ENCODE measurements at regions not wholly inside any gene's neighbourhood (a gene's known extent, or its start where the extent isn't known, plus 50 kb on each side); places are given as distances from the start of the nearest gene placed in this dataset.

DNA sequence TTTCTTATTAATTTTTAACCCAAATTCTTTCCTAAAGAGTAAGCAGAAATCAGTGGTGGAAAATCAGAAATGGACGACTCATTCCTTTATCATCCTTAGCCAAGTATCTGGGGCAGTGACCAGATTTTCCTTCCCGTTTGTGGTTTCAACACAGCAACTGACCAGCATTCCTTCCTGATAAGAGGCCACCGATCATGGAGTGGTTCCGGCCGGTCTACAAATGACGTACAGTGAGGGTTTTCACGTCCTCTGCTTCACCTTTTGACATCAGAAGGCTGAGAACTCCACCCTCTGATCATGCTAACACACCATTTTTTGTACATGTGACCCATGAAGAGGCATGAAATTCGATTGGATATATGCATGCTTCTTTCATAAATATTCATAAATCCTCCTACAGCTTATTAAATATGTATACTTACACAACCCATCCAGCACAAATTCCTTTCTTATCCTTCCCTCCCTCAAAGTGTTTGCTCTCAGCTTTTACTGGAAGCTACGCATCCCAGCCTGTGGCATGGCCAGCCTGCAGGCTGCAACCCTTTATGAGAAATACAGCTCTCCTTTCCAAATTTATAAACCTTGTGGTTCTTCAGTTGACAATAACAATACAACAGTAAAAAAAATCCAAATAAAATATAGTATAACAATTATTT, 173.0 kb upstream of the CASK start:
- DNase-seq (ENCODE audit: low spot score in 2 of 2, unreplicated experiment in 2 of 2) = no peak
- Mint-ChIP-seq H3K4me1 (peaks cover 8% of the 10 kb centered on the region), H3K27me3 (ENCODE audit: low read depth) (no peaks in the 10 kb centered on the region)

DNA sequence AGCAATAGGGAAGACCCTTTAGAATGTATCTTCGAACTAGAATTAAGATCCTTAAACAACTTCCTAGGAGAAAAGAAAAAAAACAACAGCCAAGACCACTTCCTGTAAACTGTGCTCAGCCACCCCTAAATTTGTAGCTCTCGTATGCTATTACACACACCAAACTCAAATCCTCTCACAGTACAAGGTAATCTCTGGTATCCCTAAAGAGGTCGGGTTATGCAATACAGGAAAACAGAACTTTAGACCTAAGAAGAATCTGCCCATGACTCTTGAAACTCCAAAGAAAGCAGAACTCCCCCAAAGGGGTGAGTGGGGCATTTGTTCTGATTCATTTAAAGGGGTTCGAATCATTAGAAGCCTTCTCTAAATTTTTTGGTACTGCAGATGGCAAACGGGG, 170.9 kb upstream of the CASK start:
- no peak overlapping the region for H3K4me3 Mint-ChIP-seq
- peaks cover 18% of the 10 kb centered on the region for H3K9me3 Mint-ChIP-seq
- peaks cover 17% of the 10 kb centered on the region for H3K4me1 Mint-ChIP-seq
- H3K36me3 Mint-ChIP-seq = no peaks in the 10 kb centered on the region
- H3K27ac Mint-ChIP-seq = peak overlapping the region; percentile 67
- no peak for DNase-seq (ENCODE audit: low spot score in 2 of 2, unreplicated experiment in 2 of 2)
- TF ChIP-seq, protein P1, sequence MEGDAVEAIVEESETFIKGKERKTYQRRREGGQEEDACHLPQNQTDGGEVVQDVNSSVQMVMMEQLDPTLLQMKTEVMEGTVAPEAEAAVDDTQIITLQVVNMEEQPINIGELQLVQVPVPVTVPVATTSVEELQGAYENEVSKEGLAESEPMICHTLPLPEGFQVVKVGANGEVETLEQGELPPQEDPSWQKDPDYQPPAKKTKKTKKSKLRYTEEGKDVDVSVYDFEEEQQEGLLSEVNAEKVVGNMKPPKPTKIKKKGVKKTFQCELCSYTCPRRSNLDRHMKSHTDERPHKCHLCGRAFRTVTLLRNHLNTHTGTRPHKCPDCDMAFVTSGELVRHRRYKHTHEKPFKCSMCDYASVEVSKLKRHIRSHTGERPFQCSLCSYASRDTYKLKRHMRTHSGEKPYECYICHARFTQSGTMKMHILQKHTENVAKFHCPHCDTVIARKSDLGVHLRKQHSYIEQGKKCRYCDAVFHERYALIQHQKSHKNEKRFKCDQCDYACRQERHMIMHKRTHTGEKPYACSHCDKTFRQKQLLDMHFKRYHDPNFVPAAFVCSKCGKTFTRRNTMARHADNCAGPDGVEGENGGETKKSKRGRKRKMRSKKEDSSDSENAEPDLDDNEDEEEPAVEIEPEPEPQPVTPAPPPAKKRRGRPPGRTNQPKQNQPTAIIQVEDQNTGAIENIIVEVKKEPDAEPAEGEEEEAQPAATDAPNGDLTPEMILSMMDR (IDR thresholded peaks at IDR 0.05; ENCODE audit: unreplicated experiment) = no peak
- H3K27me3 Mint-ChIP-seq (ENCODE audit: low read depth) = no peaks in the 10 kb centered on the region

More for the DNA sequence above, 173.0 kb upstream of the CASK start:
- H3K4me3 Mint-ChIP-seq = no peak overlapping the region
- peaks cover 13% of the 10 kb centered on the region for H3K9me3 Mint-ChIP-seq
- TF ChIP-seq, protein P1 (IDR thresholded peaks at IDR 0.05; ENCODE audit: unreplicated experiment) = no peak
- no peaks in the 10 kb centered on the region for H3K36me3 Mint-ChIP-seq
- H3K27ac Mint-ChIP-seq = no peak overlapping the region

DNA sequence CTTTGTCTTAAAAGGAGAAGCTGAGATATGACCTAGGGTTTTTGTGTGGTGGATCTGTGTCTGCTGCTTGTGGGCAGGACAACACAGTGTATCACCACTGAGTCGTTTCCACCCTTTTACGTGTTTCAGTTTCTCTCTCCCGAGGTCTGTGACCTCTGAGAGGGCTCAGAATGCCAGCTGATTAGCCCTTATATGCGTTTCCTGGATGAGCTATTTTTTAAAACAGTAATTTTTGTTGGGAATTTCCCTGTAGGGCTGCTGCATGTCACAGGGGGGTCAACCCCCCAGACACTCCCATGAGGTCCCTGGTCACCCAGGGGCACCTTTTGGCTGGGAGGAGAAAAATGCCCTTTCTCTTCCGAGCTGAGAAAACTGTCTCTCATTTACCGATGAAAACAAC, 170.4 kb upstream of the CASK start:
- peaks cover 22% of the 10 kb centered on the region for H3K4me1 Mint-ChIP-seq

DNA sequence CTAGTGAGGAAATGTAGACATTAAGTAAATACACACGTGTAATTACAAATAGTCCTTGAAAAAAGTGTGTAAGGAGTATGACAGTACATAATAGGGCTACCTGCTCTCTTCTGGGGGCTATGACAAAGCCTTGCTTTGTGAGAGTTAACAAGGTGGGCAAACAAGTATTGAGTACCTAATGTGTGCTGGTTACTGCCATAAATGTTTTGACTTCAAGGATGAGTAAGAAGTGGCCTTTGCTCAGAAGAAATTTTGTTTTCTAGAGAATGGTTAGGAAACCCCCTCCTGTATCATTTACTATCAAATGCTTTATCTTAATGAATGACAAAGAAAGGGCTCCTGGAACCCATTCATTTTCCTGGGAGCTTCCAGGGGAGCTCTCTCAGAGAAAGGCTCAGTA, 167.0 kb upstream of the CASK start:
- peaks cover 19% of the 10 kb centered on the region for H3K4me1 Mint-ChIP-seq

More for the DNA sequence above, 170.4 kb upstream of the CASK start:
- no peak for DNase-seq (ENCODE audit: low spot score in 2 of 2, unreplicated experiment in 2 of 2)
- H3K4me3 Mint-ChIP-seq = no peak overlapping the region
- TF ChIP-seq, protein P1 (IDR thresholded peaks at IDR 0.05; ENCODE audit: unreplicated experiment) = no peak
- H3K27me3 Mint-ChIP-seq (ENCODE audit: low read depth) = no peaks in the 10 kb centered on the region
- H3K9me3 Mint-ChIP-seq = peaks cover 18% of the 10 kb centered on the region
- peak overlapping the region; percentile 67 for H3K27ac Mint-ChIP-seq
- H3K36me3 Mint-ChIP-seq = no peaks in the 10 kb centered on the region

DNA sequence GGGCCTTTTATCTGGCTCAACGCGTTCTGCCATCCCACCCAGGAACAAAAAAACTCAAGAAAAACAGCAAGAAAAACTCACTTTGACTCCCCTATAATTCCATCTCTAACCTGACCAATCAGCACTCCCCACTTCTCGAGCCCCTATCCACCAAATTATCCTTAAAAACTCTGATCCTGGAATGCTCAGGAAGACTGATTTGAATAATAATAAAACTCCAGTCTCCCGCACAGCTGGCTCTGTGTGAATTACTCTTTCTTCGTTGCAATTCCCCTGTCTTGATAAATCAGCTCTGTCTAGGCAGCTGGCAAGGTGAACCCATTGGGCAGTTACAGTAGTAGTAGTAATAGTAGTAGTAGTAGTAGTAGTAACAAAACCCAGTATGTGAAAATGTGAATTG, 165.7 kb upstream of the CASK start:
- peaks cover 18% of the 10 kb centered on the region for H3K4me1 Mint-ChIP-seq
- DNase-seq (ENCODE audit: low spot score in 2 of 2, unreplicated experiment in 2 of 2) = no peak
- peaks cover 6% of the 10 kb centered on the region for H3K9me3 Mint-ChIP-seq
- no peaks in the 10 kb centered on the region for H3K36me3 Mint-ChIP-seq
- TF ChIP-seq, protein P1 (IDR thresholded peaks at IDR 0.05; ENCODE audit: unreplicated experiment) = no peak
- no peaks in the 10 kb centered on the region for H3K27me3 Mint-ChIP-seq (ENCODE audit: low read depth)
- no peak overlapping the region for H3K4me3 Mint-ChIP-seq
- H3K27ac Mint-ChIP-seq = no peak overlapping the region

More for the DNA sequence above, 167.0 kb upstream of the CASK start:
- TF ChIP-seq, protein P1 (IDR thresholded peaks at IDR 0.05; ENCODE audit: unreplicated experiment) = no peak
- no peaks in the 10 kb centered on the region for H3K36me3 Mint-ChIP-seq
- H3K27me3 Mint-ChIP-seq (ENCODE audit: low read depth) = no peaks in the 10 kb centered on the region
- no peak overlapping the region for H3K4me3 Mint-ChIP-seq
- H3K9me3 Mint-ChIP-seq = peaks cover 12% of the 10 kb centered on the region
- no peak overlapping the region for H3K27ac Mint-ChIP-seq
- no peak for DNase-seq (ENCODE audit: low spot score in 2 of 2, unreplicated experiment in 2 of 2)

Measured in mesothelial cell of epicardium (in vitro differentiated cells).